HEK293T (cell line): ENCODE measurements at regions not wholly inside any gene's neighbourhood (a gene's known extent, or its start where the extent isn't known, plus 50 kb on each side); places are given as distances from the start of the nearest gene placed in this dataset.

Source experiments
- CTCF ChIA-PET: fragments of 350-600 bp; formaldehyde crosslinking; extraction: SDS; loops from one replicate; lab custom pipeline; 2021; ENCODE audit warnings: antibody characterized with exemption, inconsistent platforms; lab: Yijun Ruan, JAX
- POLR2A ChIA-PET: fragments of 350-600 bp; formaldehyde crosslinking; extraction: SDS; loops from one replicate; lab custom pipeline; 2020; ENCODE audit warnings: antibody characterized with exemption, inconsistent platforms; lab: Yijun Ruan, JAX
- DNase-seq: peaks from one replicate; pipeline ENCODE4 v3.0.0; 2012; ENCODE audit warnings: mixed read lengths; ENCODE audit errors: extremely low spot score
- ARNT ChIP-seq: fragments of 450-650 bp; IDR thresholded peaks from 2 replicates; pipeline ENCODE4 v1.6.1; 2017; ENCODE audit warnings: mild to moderate bottlenecking
- BHLHE40 ChIP-seq: fragments of 450-650 bp; IDR thresholded peaks from 2 replicates; pipeline ENCODE4 v1.6.1; 2016; ENCODE audit warnings: mild to moderate bottlenecking, moderate library complexity, borderline replicate concordance
- CTBP1 ChIP-seq: fragments of 450-650 bp; IDR thresholded peaks from 2 replicates; pipeline ENCODE4 v1.6.1; 2016; ENCODE audit warnings: borderline replicate concordance
- ELF4 ChIP-seq: fragments of 450-650 bp; IDR thresholded peaks from 2 replicates; pipeline ENCODE4 v1.6.1; 2017; ENCODE audit warnings: antibody characterized with exemption
- FOXA1 ChIP-seq: fragments of 450-650 bp; IDR thresholded peaks from 2 replicates; pipeline ENCODE4 v1.6.1; 2016; ENCODE audit warnings: mild to moderate bottlenecking
- FOXK2 ChIP-seq: fragments of 450-650 bp; IDR thresholded peaks from 2 replicates; pipeline ENCODE4 v1.6.1; 2016; ENCODE audit warnings: mild to moderate bottlenecking
- FOXM1 ChIP-seq: fragments of 450-650 bp; IDR thresholded peaks from 2 replicates; pipeline ENCODE4 v1.6.1; 2017; ENCODE audit warnings: mild to moderate bottlenecking, borderline replicate concordance
- HDGF ChIP-seq: fragments of 450-650 bp; IDR thresholded peaks from 2 replicates; pipeline ENCODE4 v1.6.1; 2017; ENCODE audit warnings: antibody characterized with exemption, borderline replicate concordance
- L3MBTL2 ChIP-seq: fragments of 450-650 bp; conservative IDR thresholded peaks from 2 replicates; pipeline ENCODE4 v1.6.1; 2016; ENCODE audit warnings: mild to moderate bottlenecking
- LEF1 ChIP-seq: fragments of 450-650 bp; IDR thresholded peaks from 2 replicates; pipeline ENCODE4 v1.6.1; 2017; ENCODE audit warnings: mild to moderate bottlenecking, borderline replicate concordance
- NFRKB ChIP-seq: fragments of 450-650 bp; IDR thresholded peaks from 2 replicates; pipeline ENCODE4 v1.6.1; 2016; ENCODE audit warnings: mild to moderate bottlenecking, moderate library complexity
- PKNOX1 ChIP-seq: fragments of 450-650 bp; IDR thresholded peaks from 2 replicates; pipeline ENCODE4 v1.6.1; 2016
- SP1 ChIP-seq: fragments of 450-650 bp; IDR thresholded peaks from 2 replicates; pipeline ENCODE4 v1.6.1; 2017
- SUZ12 ChIP-seq: fragments of 450-650 bp; IDR thresholded peaks from 2 replicates; pipeline ENCODE4 v1.6.1; 2016; ENCODE audit warnings: mild to moderate bottlenecking
- TARDBP ChIP-seq: fragments of 450-650 bp; IDR thresholded peaks from 2 replicates; pipeline ENCODE4 v1.6.1; 2016
- ZNF384 ChIP-seq: fragments of 450-650 bp; IDR thresholded peaks from 2 replicates; pipeline ENCODE4 v1.6.1; 2016

DNA sequence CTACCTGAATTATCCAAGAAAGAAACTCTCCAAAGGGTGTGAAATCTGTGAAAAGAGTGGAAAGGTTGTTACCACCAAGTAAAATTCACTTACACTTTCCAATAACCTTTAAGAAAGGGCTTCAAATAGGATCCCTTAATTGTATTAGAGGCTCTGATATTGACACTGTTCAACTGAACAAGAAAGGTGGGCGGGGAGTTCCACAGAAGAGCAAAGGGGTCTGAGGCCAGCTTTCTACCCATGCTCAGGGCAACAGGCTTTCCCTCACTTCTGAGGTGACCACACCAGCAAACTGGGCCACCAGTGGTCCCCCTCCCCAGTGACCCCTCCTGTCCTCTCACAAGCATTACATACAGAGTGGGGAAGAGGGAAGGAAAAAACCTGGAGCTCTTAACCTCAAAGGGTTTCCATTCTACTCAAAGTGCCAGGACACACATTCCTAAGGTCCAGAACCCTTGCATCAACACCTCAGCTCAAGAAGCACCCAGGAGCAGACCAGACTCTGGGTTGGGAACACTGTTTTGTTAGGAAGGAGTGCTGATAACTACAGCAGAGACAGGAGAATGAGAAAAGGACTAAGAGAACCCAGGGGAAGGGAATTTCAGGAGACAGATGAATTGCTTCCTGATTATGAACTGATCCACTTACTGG is 71.6 kb upstream of the AKIP1 start:
- TF ChIP-seq ZNF384: no peak
- no peak for TF ChIP-seq SUZ12
- TF ChIP-seq ELF4: no peak
- no peak for TF ChIP-seq CTBP1
- no peak for TF ChIP-seq FOXA1
- no peak for TF ChIP-seq FOXK2
- no peak for TF ChIP-seq TARDBP
- no peak for TF ChIP-seq LEF1
- no peak for TF ChIP-seq PKNOX1
- no peak for TF ChIP-seq L3MBTL2
- TF ChIP-seq FOXM1: no peak
- no peak for TF ChIP-seq SP1
- no peak for TF ChIP-seq HDGF
- DNase-seq: no peak
- ChIA-PET POLR2A (no interaction called here), CTCF (no interaction called here)

DNA sequence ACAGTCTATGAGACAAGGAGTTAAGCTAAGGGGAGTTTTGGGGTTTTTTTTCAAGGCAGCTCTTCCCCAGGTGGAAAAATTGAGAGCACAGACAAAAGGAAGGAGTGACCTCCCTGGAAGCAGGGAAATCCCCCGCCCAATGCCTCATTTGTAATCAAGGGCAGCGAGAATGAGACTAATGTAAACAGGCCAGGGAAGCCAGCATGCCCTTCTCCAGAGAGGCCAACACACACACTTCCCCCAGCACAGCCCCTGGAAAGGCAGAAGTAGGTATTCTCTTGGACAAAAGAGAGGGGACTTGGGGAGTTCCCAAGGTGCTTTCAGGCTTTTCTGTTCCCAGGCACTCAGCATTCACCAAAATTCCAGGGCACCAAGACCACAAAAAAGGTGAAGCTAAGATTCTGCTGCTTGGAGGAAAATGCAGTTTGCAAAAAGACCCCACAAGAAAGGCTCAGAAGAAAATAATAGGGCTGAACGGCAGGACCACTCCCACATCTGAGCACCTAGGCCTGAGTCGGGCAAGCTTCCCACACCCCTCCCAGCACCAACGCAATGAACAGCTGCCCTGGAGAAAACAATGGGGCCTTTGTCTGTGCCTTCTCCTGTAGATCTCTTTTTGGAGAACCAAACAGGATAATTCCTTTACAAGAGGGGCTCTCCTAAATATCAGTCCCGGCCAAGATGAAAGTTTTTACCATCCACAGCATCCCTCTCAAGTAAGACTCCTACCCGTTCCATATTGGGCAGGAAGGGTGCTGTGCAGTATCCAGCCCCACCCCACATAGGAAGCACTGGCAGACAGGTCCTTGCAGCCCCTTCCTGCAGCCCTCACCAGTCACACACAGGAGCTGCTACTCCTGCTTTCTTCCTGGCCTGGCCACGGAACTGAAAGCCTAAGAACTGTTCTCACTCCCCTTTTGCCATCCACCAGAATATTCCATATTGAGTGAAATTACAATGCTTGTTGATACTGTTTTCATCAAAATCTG is 70.7 kb upstream of the AKIP1 start:
- ChIA-PET CTCF (no interaction called here), POLR2A (no interaction called here)
- TF ChIP-seq ELF4: no peak
- no peak for TF ChIP-seq ZNF384
- no peak for TF ChIP-seq TARDBP
- no peak for TF ChIP-seq L3MBTL2
- TF ChIP-seq ARNT: no peak
- no peak for TF ChIP-seq SUZ12
- no peak for TF ChIP-seq FOXA1
- no peak for TF ChIP-seq PKNOX1
- no peak for TF ChIP-seq BHLHE40
- TF ChIP-seq FOXK2: no peak
- DNase-seq: no peak

- POLR2A ChIA-PET: no interaction called here
- TF ChIP-seq LEF1 (no peak), SUZ12 (no peak), CTBP1 (no peak), FOXA1 (no peak), FOXK2 (no peak)
- CTCF ChIA-PET: no interaction called here
- no peak for DNase-seq
Measured at GRCh38 chr11:8841899-8842298, 69.1 kb upstream of the AKIP1 start.

DNA sequence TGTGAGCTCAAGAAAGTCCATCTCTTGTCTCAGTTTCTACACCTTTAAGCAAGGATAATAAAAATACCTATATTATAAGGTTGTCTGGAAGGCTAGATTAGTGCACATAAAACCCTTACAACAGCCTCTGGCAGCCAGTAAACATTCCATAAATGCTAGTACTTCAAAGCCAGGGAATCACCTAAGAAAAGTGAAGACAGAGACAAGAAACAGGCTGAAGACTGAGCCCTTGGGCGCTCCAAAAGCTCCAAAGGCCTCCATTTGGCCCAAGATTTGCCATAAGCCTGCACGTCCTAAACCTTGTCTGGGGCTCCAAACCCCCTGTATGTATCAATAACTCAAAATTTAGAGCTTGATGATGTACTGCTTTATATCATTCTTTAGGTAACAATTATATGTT is 52.2 kb upstream of the AKIP1 start:
- CTCF ChIA-PET: interaction anchor here (1.3 kb wide), 1 partner anchor 10 kb away, joined by 3 read pairs; no protein-coding TSS in a partner anchor
- TF ChIP-seq L3MBTL2 (no peak), PKNOX1 (no peak), FOXK2 (no peak), TARDBP (no peak), CTBP1 (no peak), FOXA1 (no peak), LEF1 (no peak), ELF4 (no peak), BHLHE40 (no peak), ARNT (no peak), FOXM1 (no peak), NFRKB (no peak), HDGF (no peak), SUZ12 (no peak)
- POLR2A ChIA-PET: no interaction called here
- no peak for DNase-seq
